A673 (cell line): ENCODE measurements at regions not wholly inside any gene's neighbourhood (a gene's known extent, or its start where the extent isn't known, plus 50 kb on each side); places are given as distances from the start of the nearest gene placed in this dataset.

Source experiments
- BruUV-seq: library from RNA; stranded (reverse); fragments of 400-500 nt; replicated peaks from 2 replicates; lab custom pipeline; 2021; lab: Mats Ljungman, UMichigan
- CTCF ChIA-PET: fragments of 300-600 bp; sonication (Branson Sonifier 250); formaldehyde crosslinking; loops from one replicate; lab custom pipeline; 2022; ENCODE audit warnings: antibody characterized with exemption; lab: Charles Lee
- POLR2A ChIA-PET: fragments of 300-600 bp; sonication (Branson Sonifier 250); formaldehyde crosslinking; loops from one replicate; lab custom pipeline; 2022; ENCODE audit warnings: antibody characterized with exemption; ENCODE audit not compliant: low non-redundant PET; lab: Charles Lee
- DNase-seq: peaks from one replicate; pipeline ENCODE4 v3.0.0-alpha.2; 2015; ENCODE audit warnings: low spot score
- H3K27ac ChIP-seq: fragments of 200-600 bp; sonication (generic); 2 replicates; pipeline ENCODE4 v1.5.1; 2016; ENCODE audit warnings: mixed run types, low read depth, mild to moderate bottlenecking, mixed read lengths, antibody characterized with exemption, low read length; ENCODE audit not compliant: poor library complexity, severe bottlenecking
- H3K27me3 ChIP-seq: fragments of 200-600 bp; sonication (generic); replicated peaks from 2 replicates; pipeline ENCODE4 v1.6.1; 2017; ENCODE audit warnings: mixed run types, low read depth, mild to moderate bottlenecking, mixed read lengths, antibody characterized with exemption, low read length; ENCODE audit not compliant: insufficient read depth, poor library complexity
- H3K36me3 ChIP-seq: fragments of 200-600 bp; sonication (generic); 2 replicates; pipeline ENCODE4 v1.6.1; 2016; ENCODE audit warnings: mixed run types, mild to moderate bottlenecking, mixed read lengths, antibody characterized with exemption, low read length; ENCODE audit not compliant: insufficient read depth, poor library complexity, severe bottlenecking
- H3K4me1 ChIP-seq: fragments of 200-600 bp; sonication (generic); 2 replicates; pipeline ENCODE4 v1.6.1; 2017; ENCODE audit warnings: mixed run types, mild to moderate bottlenecking, mixed read lengths, antibody characterized with exemption, low read length; ENCODE audit not compliant: insufficient read depth, poor library complexity, severe bottlenecking
- H3K4me3 ChIP-seq: fragments of 200-600 bp; sonication (generic); 2 replicates; pipeline ENCODE4 v1.5.1; 2016; ENCODE audit warnings: low read depth, mixed run types, mild to moderate bottlenecking, mixed read lengths, low read length; ENCODE audit not compliant: poor library complexity, severe bottlenecking
- H3K9me3 ChIP-seq: fragments of 200-600 bp; sonication (generic); 2 replicates; pipeline ENCODE4 v1.6.1; 2016; ENCODE audit warnings: mixed run types, low read depth, mild to moderate bottlenecking, mixed read lengths, antibody characterized with exemption, low read length; ENCODE audit not compliant: poor library complexity, severe bottlenecking
- CTCF ChIP-seq: fragments of 300-800, 200-600 bp; sonication (generic); conservative IDR thresholded peaks from 2 replicates; pipeline ENCODE4 v1.5.1; 2017; ENCODE audit warnings: low read depth, mild to moderate bottlenecking, antibody characterized with exemption, low read length, moderate library complexity, mixed read lengths
- EZH2 ChIP-seq: fragments of 200-600 bp; sonication (generic); IDR thresholded peaks from 2 replicates; pipeline ENCODE4 v1.6.1; 2017; ENCODE audit warnings: borderline replicate concordance, low read depth, mild to moderate bottlenecking, mixed read lengths, antibody characterized with exemption, low read length; ENCODE audit not compliant: poor library complexity, severe bottlenecking
- intact Hi-C: fragments of 100-400 bp; cut with micrococcal nuclease; formaldehyde crosslinking; loops from one replicate; pipeline ENCODE4 v1.10.0; 2022; ENCODE audit not compliant: unreplicated experiment

- Histone ChIP-seq H3K4me1 (no peaks in the 10 kb centered on the region), H3K27ac (no peak overlapping the region), H3K27me3 (no peaks in the 10 kb centered on the region), H3K36me3 (no peaks in the 10 kb centered on the region), H3K9me3 (peaks cover 28% of the 10 kb centered on the region), H3K4me3 (no peak overlapping the region)
- intact Hi-C loops = no loop called here
- DNase-seq = no peak
- BruUV-seq = no TSS peak
- no peak for TF ChIP-seq CTCF
- TF ChIP-seq EZH2 = no peak
- CTCF ChIA-PET = no interaction called here
- POLR2A ChIA-PET = no interaction called here
Observed at GRCh38 chr6:158908606-158909005, 89.4 kb upstream of the EZR start.

- intact Hi-C loops = no loop called here
- Histone ChIP-seq H3K36me3 (no peaks in the 10 kb centered on the region), H3K4me1 (no peaks in the 10 kb centered on the region), H3K4me3 (no peak overlapping the region), H3K9me3 (peaks cover 31% of the 10 kb centered on the region), H3K27ac (no peak overlapping the region), H3K27me3 (no peaks in the 10 kb centered on the region)
- no peak for DNase-seq
- TF ChIP-seq CTCF (no peak), EZH2 (no peak)
- ChIA-PET CTCF (no interaction called here), POLR2A (no interaction called here)
- no TSS peak for BruUV-seq
Observed at GRCh38 chr6:158907931-158908330, 88.8 kb upstream of the EZR start.

- no peaks in the 10 kb centered on the region for H3K4me1 ChIP-seq
- POLR2A ChIA-PET = no interaction called here
- no peaks in the 10 kb centered on the region for H3K36me3 ChIP-seq
- no peak for TF ChIP-seq EZH2
- no peak for TF ChIP-seq CTCF
- H3K9me3 ChIP-seq = peaks cover 31% of the 10 kb centered on the region
- H3K27me3 ChIP-seq = no peaks in the 10 kb centered on the region
- H3K4me3 ChIP-seq = no peak overlapping the region
- no peak overlapping the region for H3K27ac ChIP-seq
- no peak for DNase-seq
- BruUV-seq = no TSS peak
- CTCF ChIA-PET = no interaction called here
- intact Hi-C loops = no loop called here
Observed at GRCh38 chr6:158906926-158907325, 87.8 kb upstream of the EZR start.
